ENCODE measurements at regions not wholly inside any gene's neighbourhood (a gene's known extent, or its start where the extent isn't known, plus 50 kb on each side); places are given as distances from the start of the nearest gene placed in this dataset.

DNA sequence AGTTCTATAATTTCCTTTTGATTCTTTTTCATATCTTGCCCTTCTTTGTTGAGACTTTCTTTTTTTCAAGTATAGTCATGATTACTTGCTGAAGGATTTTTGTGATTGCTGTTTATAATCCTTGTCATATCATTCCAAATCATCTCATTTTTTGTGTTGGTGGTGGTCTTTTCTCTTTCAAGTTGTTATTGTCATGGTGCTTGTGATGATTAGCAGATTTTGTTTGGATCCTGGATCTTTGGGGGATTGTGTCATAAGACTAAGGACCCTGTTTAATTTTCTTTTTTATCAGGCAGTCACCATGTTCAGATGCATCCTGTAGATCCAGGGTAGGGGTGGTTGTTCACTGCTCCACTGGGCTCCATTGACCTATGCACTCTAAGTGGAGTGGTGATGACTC, 254.4 kb upstream of the FOXF1 start:
- TF ChIP-seq, protein P1, sequence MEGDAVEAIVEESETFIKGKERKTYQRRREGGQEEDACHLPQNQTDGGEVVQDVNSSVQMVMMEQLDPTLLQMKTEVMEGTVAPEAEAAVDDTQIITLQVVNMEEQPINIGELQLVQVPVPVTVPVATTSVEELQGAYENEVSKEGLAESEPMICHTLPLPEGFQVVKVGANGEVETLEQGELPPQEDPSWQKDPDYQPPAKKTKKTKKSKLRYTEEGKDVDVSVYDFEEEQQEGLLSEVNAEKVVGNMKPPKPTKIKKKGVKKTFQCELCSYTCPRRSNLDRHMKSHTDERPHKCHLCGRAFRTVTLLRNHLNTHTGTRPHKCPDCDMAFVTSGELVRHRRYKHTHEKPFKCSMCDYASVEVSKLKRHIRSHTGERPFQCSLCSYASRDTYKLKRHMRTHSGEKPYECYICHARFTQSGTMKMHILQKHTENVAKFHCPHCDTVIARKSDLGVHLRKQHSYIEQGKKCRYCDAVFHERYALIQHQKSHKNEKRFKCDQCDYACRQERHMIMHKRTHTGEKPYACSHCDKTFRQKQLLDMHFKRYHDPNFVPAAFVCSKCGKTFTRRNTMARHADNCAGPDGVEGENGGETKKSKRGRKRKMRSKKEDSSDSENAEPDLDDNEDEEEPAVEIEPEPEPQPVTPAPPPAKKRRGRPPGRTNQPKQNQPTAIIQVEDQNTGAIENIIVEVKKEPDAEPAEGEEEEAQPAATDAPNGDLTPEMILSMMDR (IDR thresholded peaks at IDR 0.05; ENCODE audit: low read length), result no peak
- TF ChIP-seq EZH2 (optimal IDR thresholded peaks at IDR 0.05; ENCODE audit: low read depth, low read length), result no peak
